PC-3 (cell line): ENCODE measurements at regions not wholly inside any gene's neighbourhood (a gene's known extent, or its start where the extent isn't known, plus 50 kb on each side); places are given as distances from the start of the nearest gene placed in this dataset.

Source experiments
- ATAC-seq: fragments of 200-7000 bp; cut with Tn5 transposase; 2 replicates; pipeline ENCODE4 v1.9.1; 2020; ENCODE audit warnings: mild to moderate bottlenecking, moderate library complexity
- BruUV-seq: library from RNA; stranded (reverse); fragments of 400-500 nt; replicated peaks from 2 replicates; lab custom pipeline; 2021; lab: Mats Ljungman, UMichigan
- CTCF ChIA-PET: fragments of 300-600 bp; sonication (Branson Sonifier 250); formaldehyde crosslinking; loops from one replicate; lab custom pipeline; 2022; ENCODE audit warnings: antibody characterized with exemption; lab: Charles Lee
- POLR2A ChIA-PET: fragments of 300-600 bp; sonication (Branson Sonifier 250); formaldehyde crosslinking; loops from one replicate; lab custom pipeline; 2022; ENCODE audit warnings: antibody characterized with exemption; ENCODE audit not compliant: unreplicated experiment; lab: Charles Lee
- DNase-seq: peaks from one replicate; pipeline ENCODE4 v3.0.0-alpha.2; 2015
- H2AFZ ChIP-seq: fragments of 300-600 bp; sonication (generic); 2 replicates; pipeline ENCODE4 v1.6.0; 2016; ENCODE audit warnings: antibody characterized with exemption, low read length
- H3F3A ChIP-seq: fragments of 300-600 bp; sonication (generic); one replicate; pipeline ENCODE4 v1.6.0; 2017; ENCODE audit warnings: antibody characterized with exemption, low read length, control low read depth, mild to moderate bottlenecking; ENCODE audit not compliant: unreplicated experiment
- H3K27ac ChIP-seq: fragments of 300-600 bp; sonication (generic); 2 replicates; pipeline ENCODE4 v1.5.1; 2016; ENCODE audit warnings: mild to moderate bottlenecking, low read length
- H3K27me3 ChIP-seq: fragments of 300-600 bp; sonication (generic); 2 replicates; pipeline ENCODE4 v1.6.1; 2016; ENCODE audit warnings: low read length, mixed read lengths
- H3K36me3 ChIP-seq: fragments of 300-600 bp; sonication (generic); 2 replicates; pipeline ENCODE4 v1.6.1; 2016; ENCODE audit warnings: low read depth, mixed run types, low read length, mixed read lengths
- H3K4me1 ChIP-seq: fragments of 300-600 bp; sonication (generic); 2 replicates; pipeline ENCODE4 v1.5.1; 2016; ENCODE audit warnings: low read length; ENCODE audit not compliant: insufficient read depth
- H3K4me2 ChIP-seq: fragments of 300-600 bp; sonication (generic); 2 replicates; pipeline ENCODE4 v1.6.0; 2016; ENCODE audit warnings: low read length
- H3K4me3 ChIP-seq: fragments of 300-600 bp; sonication (generic); 2 replicates; pipeline ENCODE4 v1.5.1; 2016; ENCODE audit warnings: mild to moderate bottlenecking, low read length, mixed read lengths
- H3K79me2 ChIP-seq: fragments of 300-600 bp; sonication (generic); 2 replicates; pipeline ENCODE4 v1.6.1; 2017; ENCODE audit warnings: low read length, mixed read lengths
- H3K9ac ChIP-seq: fragments of 300-600 bp; sonication (generic); 2 replicates; pipeline ENCODE4 v1.6.0; 2016; ENCODE audit warnings: mild to moderate bottlenecking, low read length
- H3K9me2 ChIP-seq: fragments of 300-600 bp; sonication (generic); replicated peaks from 2 replicates; pipeline ENCODE4 v1.6.1; 2016; ENCODE audit warnings: mixed run types, low read length, mixed read lengths
- H3K9me3 ChIP-seq: fragments of 300-600 bp; sonication (generic); 2 replicates; pipeline ENCODE4 v1.6.1; 2016; ENCODE audit warnings: low read length, mixed read lengths
- H4K20me1 ChIP-seq: fragments of 300-600 bp; sonication (generic); 2 replicates; pipeline ENCODE4 v1.6.1; 2016; ENCODE audit warnings: low read length, mixed read lengths
- EZH2 ChIP-seq: fragments of 300-600 bp; sonication (generic); IDR thresholded peaks from one replicate; pipeline ENCODE4 v1.6.1; 2017; ENCODE audit warnings: antibody characterized with exemption, mild to moderate bottlenecking, low read length; ENCODE audit not compliant: unreplicated experiment
- EZH2phosphoT487 ChIP-seq: fragments of 300-600 bp; sonication (generic); IDR thresholded peaks from 2 replicates; pipeline ENCODE4 v1.6.1; 2018; ENCODE audit warnings: mild to moderate bottlenecking, antibody characterized with exemption, low read length, borderline replicate concordance
- intact Hi-C: fragments of 100-400 bp; cut with micrococcal nuclease; formaldehyde crosslinking; loops from 2 replicates; pipeline ENCODE4 v1.9.0; 2023
- TF ChIP-seq, protein P1 (sequence below): fragments of 300-600 bp; sonication (generic); conservative IDR thresholded peaks from 2 replicates; pipeline ENCODE4 v1.5.1; 2017; ENCODE audit warnings: antibody characterized with exemption, low read depth, mild to moderate bottlenecking, low read length

DNA sequence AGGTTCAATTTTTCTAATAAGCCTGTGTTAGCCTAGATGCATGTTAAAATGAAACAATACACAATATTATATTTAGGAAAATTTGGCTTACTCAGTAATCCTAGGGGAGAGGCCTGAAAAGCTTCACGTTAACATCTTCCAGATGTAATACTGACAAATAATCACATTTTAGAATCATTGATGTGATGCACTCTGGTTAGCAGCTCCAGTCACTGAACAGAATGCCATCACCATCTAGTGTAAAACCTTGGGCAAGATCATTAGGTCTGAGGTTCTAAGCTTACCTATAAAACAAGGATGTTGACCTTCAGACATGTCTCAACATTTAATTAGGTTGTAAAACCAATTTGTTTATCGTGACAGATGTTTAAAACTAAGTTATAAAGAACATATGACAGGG is 1704.8 kb downstream of the STIM2 start:
- ATAC-seq (peak; percentile 38; the same call in 1 of the 2 replicates), DNase-seq (no peak)
- TF ChIP-seq, protein P1, sequence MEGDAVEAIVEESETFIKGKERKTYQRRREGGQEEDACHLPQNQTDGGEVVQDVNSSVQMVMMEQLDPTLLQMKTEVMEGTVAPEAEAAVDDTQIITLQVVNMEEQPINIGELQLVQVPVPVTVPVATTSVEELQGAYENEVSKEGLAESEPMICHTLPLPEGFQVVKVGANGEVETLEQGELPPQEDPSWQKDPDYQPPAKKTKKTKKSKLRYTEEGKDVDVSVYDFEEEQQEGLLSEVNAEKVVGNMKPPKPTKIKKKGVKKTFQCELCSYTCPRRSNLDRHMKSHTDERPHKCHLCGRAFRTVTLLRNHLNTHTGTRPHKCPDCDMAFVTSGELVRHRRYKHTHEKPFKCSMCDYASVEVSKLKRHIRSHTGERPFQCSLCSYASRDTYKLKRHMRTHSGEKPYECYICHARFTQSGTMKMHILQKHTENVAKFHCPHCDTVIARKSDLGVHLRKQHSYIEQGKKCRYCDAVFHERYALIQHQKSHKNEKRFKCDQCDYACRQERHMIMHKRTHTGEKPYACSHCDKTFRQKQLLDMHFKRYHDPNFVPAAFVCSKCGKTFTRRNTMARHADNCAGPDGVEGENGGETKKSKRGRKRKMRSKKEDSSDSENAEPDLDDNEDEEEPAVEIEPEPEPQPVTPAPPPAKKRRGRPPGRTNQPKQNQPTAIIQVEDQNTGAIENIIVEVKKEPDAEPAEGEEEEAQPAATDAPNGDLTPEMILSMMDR = no peak
- TF ChIP-seq EZH2phosphoT487 = no peak
- no peak for TF ChIP-seq EZH2
- no peaks in the 10 kb centered on the region for H4K20me1 ChIP-seq
- intact Hi-C loops = no loop called here
- no peaks in the 10 kb centered on the region for H3K36me3 ChIP-seq
- no peaks in the 10 kb centered on the region for H3K9me2 ChIP-seq
- ChIA-PET CTCF (no interaction called here), POLR2A (no interaction called here)
- H3K4me2 ChIP-seq = no peak overlapping the region
- no peaks in the 10 kb centered on the region for H3K9me3 ChIP-seq
- H3K9ac ChIP-seq = no peak overlapping the region
- BruUV-seq = no TSS peak
- no peaks in the 10 kb centered on the region for H3K27me3 ChIP-seq
- no peak overlapping the region for H3K27ac ChIP-seq
- no peak overlapping the region for H3K4me3 ChIP-seq
- H2AFZ ChIP-seq = no peak overlapping the region
- no peaks in the 10 kb centered on the region for H3F3A ChIP-seq
- no peaks in the 10 kb centered on the region for H3K79me2 ChIP-seq
- peaks cover 6% of the 10 kb centered on the region for H3K4me1 ChIP-seq

DNA sequence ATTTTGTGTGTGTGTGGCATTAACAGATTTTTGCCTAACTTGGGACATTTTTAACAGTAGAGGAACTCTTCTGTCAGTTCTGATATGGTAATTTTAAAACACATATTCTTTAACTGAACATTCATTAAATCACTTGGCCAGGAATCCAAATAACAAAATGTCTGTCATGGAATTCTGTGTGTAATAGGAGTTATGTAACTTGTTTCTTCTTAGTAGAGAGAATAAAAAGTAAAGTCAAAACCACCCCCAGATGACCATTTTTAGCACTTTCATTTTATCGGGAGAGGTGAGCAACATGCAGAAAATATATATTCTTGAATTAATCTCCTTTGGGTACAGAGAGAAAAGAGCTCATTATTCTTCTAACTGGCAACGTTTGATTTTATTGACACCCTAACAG is 1740.3 kb downstream of the STIM2 start:
- Histone ChIP-seq H3K4me1 (no peaks in the 10 kb centered on the region), H4K20me1 (no peaks in the 10 kb centered on the region), H3K4me3 (no peak overlapping the region), H3K9me3 (no peaks in the 10 kb centered on the region), H2AFZ (no peak overlapping the region), H3K9me2 (no peaks in the 10 kb centered on the region), H3K27ac (no peak overlapping the region), H3K9ac (no peak overlapping the region), H3K36me3 (no peaks in the 10 kb centered on the region), H3K27me3 (no peaks in the 10 kb centered on the region), H3F3A (no peaks in the 10 kb centered on the region), H3K4me2 (no peak overlapping the region), H3K79me2 (no peaks in the 10 kb centered on the region)
- intact Hi-C loops = no loop called here
- DNase-seq (no peak), ATAC-seq (no peak)
- CTCF ChIA-PET = no interaction called here
- POLR2A ChIA-PET = no interaction called here
- BruUV-seq = no TSS peak
- no peak for TF ChIP-seq EZH2phosphoT487
- no peak for TF ChIP-seq EZH2
- TF ChIP-seq, protein P1 = no peak

DNA sequence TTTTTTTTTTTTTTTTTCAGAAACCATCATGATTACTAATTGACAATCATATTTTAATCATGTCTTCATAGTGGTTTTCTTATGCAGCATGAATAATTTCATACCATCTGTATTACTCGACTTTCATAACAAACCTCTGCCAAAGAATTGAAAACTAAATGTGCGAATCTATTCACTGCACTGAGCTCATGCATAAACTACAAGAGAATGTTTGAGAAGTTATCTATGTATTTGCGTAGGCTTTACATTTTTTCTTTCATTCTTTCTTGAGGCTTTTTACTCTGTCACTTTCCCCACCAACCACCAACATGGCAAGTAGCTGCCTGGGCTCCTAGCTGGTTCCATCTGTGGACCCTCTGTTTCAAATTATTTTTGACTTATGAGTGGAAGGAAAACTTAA is 1761.0 kb downstream of the STIM2 start:
- Histone ChIP-seq H3K27me3 (no peaks in the 10 kb centered on the region), H3K4me2 (no peak overlapping the region), H3K36me3 (no peaks in the 10 kb centered on the region), H3K9ac (no peak overlapping the region), H3K9me2 (no peaks in the 10 kb centered on the region), H3K79me2 (no peaks in the 10 kb centered on the region), H3K4me1 (no peaks in the 10 kb centered on the region), H3F3A (no peaks in the 10 kb centered on the region), H2AFZ (no peak overlapping the region), H3K27ac (no peak overlapping the region), H4K20me1 (no peaks in the 10 kb centered on the region), H3K4me3 (no peak overlapping the region), H3K9me3 (no peaks in the 10 kb centered on the region)
- intact Hi-C loops = no loop called here
- DNase-seq (no peak), ATAC-seq (no peak)
- POLR2A ChIA-PET = no interaction called here
- no peak for TF ChIP-seq EZH2
- no peak for TF ChIP-seq EZH2phosphoT487
- TF ChIP-seq, protein P1 = no peak
- CTCF ChIA-PET = no interaction called here
- BruUV-seq = no TSS peak
